Transverse colon (tissue), 4 donors: ENCODE measurements at regions not wholly inside any gene's neighbourhood (a gene's known extent, or its start where the extent isn't known, plus 50 kb on each side); places are given as distances from the start of the nearest gene placed in this dataset.

Source experiments
- DNase-seq: peaks from one replicate; pipeline ENCODE4 v3.0.0-alpha.2; 2019
- H3K27ac ChIP-seq, 4 donors: fragments of 200-600 bp; sonication (generic); 2 replicates each; pipeline ENCODE4 v1.5.1; 2016 to 2018; ENCODE audit warnings: inconsistent platforms in 4 of 4
- H3K27me3 ChIP-seq: fragments of 200-600 bp; sonication (generic); 2 replicates; pipeline ENCODE4 v1.5.1; 2017; ENCODE audit warnings: inconsistent platforms
- H3K36me3 ChIP-seq, 4 donors: fragments of 200-600 bp; sonication (generic); 2 replicates each; pipeline ENCODE4 v1.5.1; 2017 to 2019; ENCODE audit warnings: inconsistent platforms in 4 of 4
- H3K4me1 ChIP-seq, 4 donors: fragments of 200-600 bp; sonication (generic); 2 replicates each; pipeline ENCODE4 v1.5.1; 2017 to 2020; ENCODE audit warnings: inconsistent platforms in 4 of 4
- H3K4me3 ChIP-seq, 4 donors: fragments of 200-600 bp; sonication (generic); 1 replicate in 1 of 4; 2 replicates in 3 of 4; pipeline versions ENCODE4 v1.5.1 to v1.6.1; 2017 to 2019; ENCODE audit warnings: inconsistent platforms in 4 of 4
- H3K9me3 ChIP-seq, 2 donors: fragments of 200-600 bp; sonication (generic); 2 replicates each; pipeline ENCODE4 v1.5.1; 2017 to 2019; ENCODE audit warnings: inconsistent platforms in 2 of 2
- EP300 ChIP-seq: sonication (generic); formaldehyde crosslinking; IDR thresholded peaks from one replicate; pipeline ENCODE4 v1.6.1; 2017; ENCODE audit warnings: antibody characterized with exemption, low read depth
- POLR2A ChIP-seq: fragments of 450-650 bp; IDR thresholded peaks from one replicate; pipeline ENCODE4 v1.6.1; 2016; ENCODE audit warnings: antibody characterized with exemption, mild to moderate bottlenecking, moderate library complexity
- POLR2AphosphoS5 ChIP-seq, 3 donors: sonication (generic); formaldehyde crosslinking; IDR thresholded peaks; one replicate each; pipeline ENCODE4 v1.6.1; 2016; ENCODE audit warnings: antibody characterized with exemption in 3 of 3
- WGBS, 2 donors: methylation state at CpG; one replicate each; pipeline ENCODE4 v1.1.5; 2018; ENCODE audit warnings: low coverage in 1 of 2; 5-methylcytosine and 5-hydroxymethylcytosine counted together
- in situ Hi-C, 4 donors: fragments of 200-750 bp; cut with MboI; loops; one replicate each; pipeline versions ENCODE4 v1.15.0 to v1.15.1; 2017; ENCODE audit warnings: low sequenced_read_pairs in 3 of 4, low pct_ligation_motif_present in 1 of 4, low pct_unique_long_range_greater_than_20kb in 1 of 4
- intact Hi-C: fragments of 100-400 bp; cut with DNase I; formaldehyde crosslinking; loops from one replicate; pipeline ENCODE4 v1.15.1; 2023; ENCODE audit warnings: low total_unique reads
- TF ChIP-seq, protein P1 (sequence below), 5 experiments: fragments of 200-600 bp in 3 of 5; fragments of 450-650 bp in 2 of 5; sonication (generic) in 3 of 5; IDR thresholded peaks; 1 replicate in 2 of 5; 2 replicates in 3 of 5; pipeline ENCODE4 v1.5.1; 2016 to 2017; ENCODE audit warnings: antibody characterized with exemption in 5 of 5, inconsistent platforms in 3 of 5, mild to moderate bottlenecking in 2 of 5, moderate library complexity in 1 of 5

DNA sequence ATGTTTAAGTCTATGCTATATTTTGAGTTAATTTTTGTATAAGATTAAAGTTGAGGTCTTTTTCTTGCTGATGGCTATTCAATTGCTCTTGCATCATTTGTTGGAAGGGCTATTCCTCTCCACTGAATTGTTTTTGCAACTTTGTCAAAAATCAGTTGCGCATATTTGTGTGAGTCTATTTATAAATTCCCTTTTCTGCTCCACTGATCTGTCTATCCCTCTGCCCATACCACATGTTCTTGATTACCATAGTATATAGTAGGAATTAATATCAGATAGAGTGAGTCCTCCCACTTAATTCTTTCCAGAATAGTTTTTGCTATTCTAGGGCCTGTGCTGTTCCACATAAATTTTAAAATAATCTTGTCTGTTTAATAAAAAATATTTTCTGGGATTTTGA, 152.4 kb upstream of the ADCY1 start:
- Histone ChIP-seq H3K27me3 (no peaks in the 10 kb centered on the region), H3K4me3 (no peak overlapping the region), H3K9me3 (no peaks in the 10 kb centered on the region), H3K27ac (no peak overlapping the region), H3K36me3 (no peaks in the 10 kb centered on the region), H3K4me1 (no peaks in the 10 kb centered on the region)
- TF ChIP-seq EP300 (no peak), POLR2AphosphoS5 (IDR thresholded peaks at IDR 0.05) (no peak), POLR2A (no peak)
- TF ChIP-seq, protein P1, sequence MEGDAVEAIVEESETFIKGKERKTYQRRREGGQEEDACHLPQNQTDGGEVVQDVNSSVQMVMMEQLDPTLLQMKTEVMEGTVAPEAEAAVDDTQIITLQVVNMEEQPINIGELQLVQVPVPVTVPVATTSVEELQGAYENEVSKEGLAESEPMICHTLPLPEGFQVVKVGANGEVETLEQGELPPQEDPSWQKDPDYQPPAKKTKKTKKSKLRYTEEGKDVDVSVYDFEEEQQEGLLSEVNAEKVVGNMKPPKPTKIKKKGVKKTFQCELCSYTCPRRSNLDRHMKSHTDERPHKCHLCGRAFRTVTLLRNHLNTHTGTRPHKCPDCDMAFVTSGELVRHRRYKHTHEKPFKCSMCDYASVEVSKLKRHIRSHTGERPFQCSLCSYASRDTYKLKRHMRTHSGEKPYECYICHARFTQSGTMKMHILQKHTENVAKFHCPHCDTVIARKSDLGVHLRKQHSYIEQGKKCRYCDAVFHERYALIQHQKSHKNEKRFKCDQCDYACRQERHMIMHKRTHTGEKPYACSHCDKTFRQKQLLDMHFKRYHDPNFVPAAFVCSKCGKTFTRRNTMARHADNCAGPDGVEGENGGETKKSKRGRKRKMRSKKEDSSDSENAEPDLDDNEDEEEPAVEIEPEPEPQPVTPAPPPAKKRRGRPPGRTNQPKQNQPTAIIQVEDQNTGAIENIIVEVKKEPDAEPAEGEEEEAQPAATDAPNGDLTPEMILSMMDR (IDR thresholded peaks at IDR 0.05): no peak
- intact Hi-C loops (no loop called here), in situ Hi-C loops (no loop called here)
- 90 to 100% methylated on average over 1 of the region's 1 CpG for WGBS, 2 donors
- DNase-seq: no peak

DNA sequence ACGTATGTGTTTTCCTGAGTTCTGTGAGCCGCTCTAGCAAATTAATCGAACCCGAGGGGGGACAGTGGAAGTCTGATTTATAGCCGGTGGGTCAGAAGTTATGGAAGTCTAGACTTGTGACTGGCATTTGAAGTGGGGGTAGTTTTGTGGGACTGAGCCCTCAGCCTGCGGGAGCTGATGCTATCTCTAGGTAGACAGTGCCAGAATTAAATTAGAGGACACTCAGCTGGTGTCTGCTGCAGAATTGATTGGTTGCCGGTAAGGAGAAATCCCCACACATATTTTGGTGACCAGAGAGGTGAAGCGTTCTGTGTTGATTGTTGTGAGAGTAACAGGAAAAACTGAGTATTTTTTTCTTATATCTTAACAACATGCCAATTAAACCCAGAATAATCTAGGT, 143.8 kb upstream of the ADCY1 start:
- WGBS, 2 donors: 84 to 85% methylated on average over 5 to 8 of the region's 8 CpGs
- DNase-seq: no peak
- in situ Hi-C loops: no loop called here
- H3K4me3 ChIP-seq: no peak overlapping the region
- H3K27ac ChIP-seq: no peak overlapping the region
- no peaks in the 10 kb centered on the region for H3K9me3 ChIP-seq
- TF ChIP-seq, protein P1 (IDR thresholded peaks at IDR 0.05): no peak
- TF ChIP-seq EP300 (no peak), POLR2A (no peak), POLR2AphosphoS5 (IDR thresholded peaks at IDR 0.05) (no peak)
- H3K27me3 ChIP-seq: no peaks in the 10 kb centered on the region
- no peaks in the 10 kb centered on the region for H3K36me3 ChIP-seq
- H3K4me1 ChIP-seq: no peaks in the 10 kb centered on the region
- intact Hi-C loops: no loop called here

DNA sequence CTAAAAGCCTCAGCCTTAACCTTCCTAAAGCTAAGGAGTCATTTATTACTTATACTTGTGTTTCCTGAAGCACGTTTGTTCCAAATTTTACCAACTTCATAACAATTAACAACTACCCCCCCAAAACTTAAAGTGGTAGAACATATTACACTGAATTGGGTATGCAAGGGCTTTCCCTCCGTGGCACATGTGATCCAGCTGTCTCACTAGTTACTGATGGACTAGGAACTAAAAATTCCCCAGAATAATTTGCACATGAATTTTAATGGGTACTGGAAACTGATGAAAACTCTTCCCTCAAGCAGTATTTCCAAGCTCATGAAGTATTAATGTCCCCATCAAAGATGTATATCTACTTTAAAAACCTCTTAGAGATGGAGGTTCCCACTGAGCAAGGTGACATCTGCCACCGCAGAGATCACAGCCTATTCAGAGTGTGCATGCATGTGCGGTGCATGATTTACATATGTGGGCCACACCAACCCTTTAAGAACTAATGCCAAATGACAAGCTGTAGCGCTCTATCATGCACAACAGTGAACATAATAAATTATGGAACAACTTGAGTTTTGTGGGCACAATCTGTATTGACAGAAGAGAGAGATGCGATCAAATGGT, 139.9 kb upstream of the ADCY1 start:
- TF ChIP-seq POLR2AphosphoS5 (IDR thresholded peaks at IDR 0.05) (no peak), EP300 (no peak), POLR2A (no peak)
- TF ChIP-seq, protein P1 (IDR thresholded peaks at IDR 0.05): no peak
- no peaks in the 10 kb centered on the region for H3K27me3 ChIP-seq
- no peaks in the 10 kb centered on the region for H3K4me1 ChIP-seq
- 10 to 63% methylated on average over 2 to 6 of the region's 6 CpGs for WGBS, 2 donors
- in situ Hi-C loops: no loop called here
- H3K9me3 ChIP-seq: no peaks in the 10 kb centered on the region
- intact Hi-C loops: no loop called here
- no peak overlapping the region for H3K4me3 ChIP-seq
- H3K27ac ChIP-seq: no peak overlapping the region
- no peak for DNase-seq
- H3K36me3 ChIP-seq: no peaks in the 10 kb centered on the region

DNA sequence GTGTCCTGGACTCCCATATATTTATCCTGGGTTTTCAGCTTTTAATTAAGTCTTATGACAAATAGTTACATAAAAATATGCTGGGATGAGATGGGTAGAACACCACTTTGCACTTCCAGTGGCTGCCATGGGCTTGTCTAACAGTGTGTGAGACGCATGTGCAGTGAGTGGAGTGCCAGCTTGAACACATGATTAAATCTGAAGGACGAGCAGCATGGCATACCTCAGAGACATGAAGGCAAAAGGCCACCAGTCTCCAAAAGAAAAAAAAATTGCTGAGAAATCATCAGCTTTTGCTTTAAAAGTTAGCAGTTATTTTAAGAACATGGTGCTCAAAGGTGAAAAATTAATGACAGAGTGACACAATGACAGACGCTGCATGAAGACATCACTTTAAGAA, 139.0 kb upstream of the ADCY1 start:
- TF ChIP-seq EP300: no peak
- no peak for TF ChIP-seq POLR2AphosphoS5 (IDR thresholded peaks at IDR 0.05)
- TF ChIP-seq, protein P1 (IDR thresholded peaks at IDR 0.05): no peak
- TF ChIP-seq POLR2A: no peak
- H3K4me3 ChIP-seq: no peak overlapping the region
- DNase-seq: no peak
- no peaks in the 10 kb centered on the region for H3K36me3 ChIP-seq
- in situ Hi-C loops (no loop called here), intact Hi-C loops (no loop called here)
- no peaks in the 10 kb centered on the region for H3K4me1 ChIP-seq
- 83 to 100% methylated on average over 2 to 3 of the region's 3 CpGs for WGBS, 2 donors
- no peaks in the 10 kb centered on the region for H3K9me3 ChIP-seq
- no peak overlapping the region for H3K27ac ChIP-seq
- H3K27me3 ChIP-seq: no peaks in the 10 kb centered on the region
